ENCODE measurements at regions not wholly inside any gene's neighbourhood (a gene's known extent, or its start where the extent isn't known, plus 50 kb on each side); places are given as distances from the start of the nearest gene placed in this dataset.
"Not testable (repeated sequence)": the region's sequence is repeated elsewhere in the genome, so short reads cannot be mapped to it uniquely, and the experiment has no call there.

- ATAC-seq, H3K36me3 Mint-ChIP-seq, H3K27ac Mint-ChIP-seq, POLR2A ChIA-PET, DNase-seq, H3K4me1 Mint-ChIP-seq, H3K4me3 Mint-ChIP-seq, H3K27me3 Mint-ChIP-seq, H3K9me3 Mint-ChIP-seq: not testable (repeated sequence)
Observed at GRCh38 chr4:118530107-118530506, 155.1 kb upstream of the METTL14 start.

- H3K27ac Mint-ChIP-seq, ATAC-seq, H3K27me3 Mint-ChIP-seq, DNase-seq, H3K9me3 Mint-ChIP-seq, POLR2A ChIA-PET, H3K4me3 Mint-ChIP-seq, H3K4me1 Mint-ChIP-seq, H3K36me3 Mint-ChIP-seq: not testable (repeated sequence)
Observed at GRCh38 chr4:118531947-118532346, 153.2 kb upstream of the METTL14 start.

DNA sequence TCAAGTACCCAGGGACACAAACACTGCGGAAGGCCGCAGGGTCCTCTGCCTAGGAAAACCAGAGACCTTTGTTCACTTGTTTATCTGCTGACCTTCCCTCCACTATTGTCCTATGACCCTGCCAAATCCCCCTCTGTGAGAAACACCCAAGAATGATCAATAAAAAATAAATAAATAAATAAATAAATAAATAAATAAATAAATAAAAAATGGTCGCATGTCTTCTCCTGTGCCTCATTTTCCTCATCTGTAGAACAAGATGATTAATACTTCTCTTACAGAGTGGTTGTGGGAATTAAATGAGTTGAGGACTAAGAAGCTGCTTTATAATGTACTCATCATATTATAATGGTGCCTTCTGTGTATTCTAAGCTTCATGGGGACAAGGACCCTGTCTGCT is 149.4 kb upstream of the METTL14 start:
- H3K9me3 Mint-ChIP-seq, H3K27me3 Mint-ChIP-seq, POLR2A ChIA-PET, H3K27ac Mint-ChIP-seq, H3K4me3 Mint-ChIP-seq, ATAC-seq, DNase-seq, H3K4me1 Mint-ChIP-seq, H3K36me3 Mint-ChIP-seq: not testable (repeated sequence)

- H3K4me3 Mint-ChIP-seq, H3K4me1 Mint-ChIP-seq, H3K27ac Mint-ChIP-seq, H3K27me3 Mint-ChIP-seq, H3K9me3 Mint-ChIP-seq, POLR2A ChIA-PET, H3K36me3 Mint-ChIP-seq: not testable (repeated sequence)
- peak in 1 of 2 donors; percentile 44 for ATAC-seq
- peak in 1 of 10 donors; percentile 1 for DNase-seq
Observed at GRCh38 chr4:118539412-118540077, 145.6 kb upstream of the METTL14 start.

DNA sequence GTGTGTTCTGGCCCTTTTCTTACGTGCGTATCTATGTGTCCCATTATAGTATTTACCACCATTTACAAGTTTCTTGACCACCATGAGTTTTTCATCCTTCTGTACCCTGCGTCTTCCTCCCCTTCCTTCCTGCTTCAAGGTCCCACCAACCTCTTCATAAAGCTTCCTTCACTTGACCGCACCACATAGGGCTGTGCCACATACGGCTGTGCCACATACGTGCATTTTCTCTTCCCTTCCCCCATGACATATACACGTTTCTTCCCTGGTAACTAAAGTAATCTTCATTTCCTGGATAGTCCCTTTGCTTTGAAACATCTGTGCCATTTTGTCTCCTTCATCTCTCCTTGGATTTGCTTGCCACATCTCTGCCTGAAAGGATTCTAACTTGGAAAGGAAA is 128.6 kb upstream of the METTL14 start:
- ATAC-seq, H3K4me1 Mint-ChIP-seq, H3K4me3 Mint-ChIP-seq, H3K36me3 Mint-ChIP-seq, DNase-seq, H3K27ac Mint-ChIP-seq, H3K9me3 Mint-ChIP-seq, POLR2A ChIA-PET: not testable (repeated sequence)
- H3K27me3 Mint-ChIP-seq, result peaks cover 0 to 19% (median 5%) of the 10 kb centered on the region in 5 donors

DNA sequence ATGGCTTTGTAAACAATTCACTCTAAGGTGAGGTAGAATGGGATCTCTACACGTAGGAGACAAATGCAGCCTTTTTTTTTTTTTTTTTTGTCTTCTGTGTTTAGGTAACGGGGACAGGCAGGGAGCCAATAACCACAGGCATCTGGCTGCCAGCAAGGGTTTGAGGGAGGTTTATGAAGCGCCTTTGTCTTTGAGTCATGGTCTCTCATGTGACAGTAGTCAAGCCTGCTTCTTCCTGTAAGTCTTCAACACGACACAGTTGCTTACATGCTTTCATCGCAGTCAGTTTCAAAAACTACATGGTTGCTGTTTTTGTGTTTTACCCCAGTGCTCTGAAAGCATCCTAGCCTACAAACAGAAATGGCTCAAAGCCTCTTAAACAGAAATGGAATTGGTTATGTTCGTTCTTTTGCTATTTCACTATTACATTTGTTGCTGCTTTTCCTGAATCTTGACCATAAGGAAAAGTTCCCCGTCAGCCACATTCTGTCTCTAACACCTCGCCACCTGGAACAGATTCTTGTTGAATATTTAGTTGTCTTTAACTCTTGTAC is 127.8 kb upstream of the METTL14 start:
- H3K4me3 Mint-ChIP-seq, result no peak overlapping the region
- H3K4me1 Mint-ChIP-seq, result peaks cover 0 to 2% (median 0%) of the 10 kb centered on the region in 4 donors
- H3K36me3 Mint-ChIP-seq, result no peaks in the 10 kb centered on the region
- H3K27ac Mint-ChIP-seq, result no peak overlapping the region
- POLR2A ChIA-PET, result no interaction called here
- DNase-seq, result peak in 2 of 10 donors; percentile 2 to 3
- H3K9me3 Mint-ChIP-seq, result no peaks in the 10 kb centered on the region
- ATAC-seq, result peak in 1 of 2 donors; percentile 42
- peaks cover 2 to 19% (median 8%) of the 10 kb centered on the region in 5 donors for H3K27me3 Mint-ChIP-seq

- DNase-seq, H3K27ac Mint-ChIP-seq, H3K36me3 Mint-ChIP-seq, H3K4me3 Mint-ChIP-seq, ATAC-seq, H3K4me1 Mint-ChIP-seq, POLR2A ChIA-PET, H3K9me3 Mint-ChIP-seq: not testable (repeated sequence)
- peaks cover 2 to 19% (median 5%) of the 10 kb centered on the region in 5 donors for H3K27me3 Mint-ChIP-seq
Observed at GRCh38 chr4:118558188-118558587, 127.0 kb upstream of the METTL14 start.

DNA sequence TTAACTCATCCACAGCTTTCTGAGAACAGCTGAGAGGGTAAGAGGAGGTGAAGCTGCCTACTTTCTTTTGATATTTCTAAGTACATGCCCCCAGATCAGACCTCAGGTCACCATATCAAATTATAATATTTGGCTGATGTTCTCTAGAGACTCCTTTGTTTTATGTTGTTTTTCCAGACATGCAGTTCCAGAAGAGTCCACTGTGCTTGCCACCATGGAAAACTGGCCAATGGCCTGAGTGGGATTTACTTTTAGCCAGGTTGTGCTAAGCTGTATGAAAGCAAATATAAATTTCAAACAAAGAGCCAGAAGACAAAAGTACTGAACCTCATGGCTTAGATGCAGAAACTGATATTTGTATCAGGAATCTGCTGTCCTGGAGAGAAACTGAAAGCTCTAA is 123.6 kb upstream of the METTL14 start:
- H3K36me3 Mint-ChIP-seq, DNase-seq, POLR2A ChIA-PET, H3K9me3 Mint-ChIP-seq, ATAC-seq, H3K4me1 Mint-ChIP-seq, H3K27ac Mint-ChIP-seq, H3K4me3 Mint-ChIP-seq: not testable (repeated sequence)
- peaks cover 0 to 17% (median 4%) of the 10 kb centered on the region in 5 donors for H3K27me3 Mint-ChIP-seq

DNA sequence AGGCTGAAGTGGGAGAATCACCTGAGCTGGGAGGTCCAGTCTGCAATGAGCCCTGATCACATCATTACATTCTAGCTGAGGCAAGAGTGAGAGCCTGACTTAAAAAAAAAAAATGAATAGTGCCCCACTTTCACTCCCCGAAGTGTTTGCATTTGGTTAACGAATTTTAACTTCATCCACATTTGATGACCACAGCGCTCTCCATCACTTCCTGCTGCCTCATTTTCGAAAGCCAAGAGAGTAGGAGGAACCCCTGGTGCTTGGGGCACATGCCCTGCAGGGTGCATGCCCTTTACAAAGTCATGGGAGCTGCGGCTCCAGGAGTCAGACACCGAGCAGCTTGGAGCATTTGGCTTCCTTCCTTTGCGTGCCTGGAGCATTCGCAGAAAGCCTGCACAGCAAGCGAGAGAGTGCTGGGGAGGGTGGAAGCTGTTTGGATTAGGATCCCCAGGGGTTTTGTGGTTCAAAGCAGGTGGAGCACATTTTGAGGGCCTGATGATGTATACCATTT is 119.1 kb upstream of the METTL14 start:
- peak overlapping the region in 2 of 10 donors; percentile 10 to 47 for H3K4me3 Mint-ChIP-seq
- ATAC-seq, H3K4me1 Mint-ChIP-seq: not testable (repeated sequence)

DNA sequence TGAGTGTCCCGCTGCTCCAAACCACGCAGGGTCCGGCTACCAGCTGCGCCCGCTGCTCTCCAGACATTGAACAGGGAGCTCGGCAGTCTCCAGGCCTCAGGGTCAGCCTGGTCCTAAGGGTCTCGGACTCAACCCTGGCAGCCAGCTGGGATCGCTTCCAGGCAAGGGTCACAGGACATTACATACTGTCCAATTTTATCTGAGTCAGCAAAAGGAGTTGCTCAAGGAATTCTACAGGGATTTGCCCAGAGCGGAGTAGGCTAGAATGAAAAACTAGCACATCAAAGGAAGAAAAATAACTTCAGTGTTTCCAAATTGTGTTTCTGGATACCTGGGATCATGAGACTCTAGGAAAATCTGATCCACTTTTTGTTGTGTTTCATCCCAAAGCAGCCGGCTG is 112.2 kb upstream of the METTL14 start:
- H3K27ac Mint-ChIP-seq, H3K4me1 Mint-ChIP-seq, POLR2A ChIA-PET, H3K9me3 Mint-ChIP-seq, H3K4me3 Mint-ChIP-seq, H3K36me3 Mint-ChIP-seq, ATAC-seq, DNase-seq: not testable (repeated sequence)
- H3K27me3 Mint-ChIP-seq, result peaks cover 10 to 34% (median 14%) of the 10 kb centered on the region in 5 donors

More for the DNA sequence above, 119.1 kb upstream of the METTL14 start:
- DNase-seq, H3K36me3 Mint-ChIP-seq, H3K9me3 Mint-ChIP-seq, POLR2A ChIA-PET, H3K27ac Mint-ChIP-seq: not testable (repeated sequence)
- H3K27me3 Mint-ChIP-seq, result peaks cover 6 to 15% (median 11%) of the 10 kb centered on the region in 5 donors

DNA sequence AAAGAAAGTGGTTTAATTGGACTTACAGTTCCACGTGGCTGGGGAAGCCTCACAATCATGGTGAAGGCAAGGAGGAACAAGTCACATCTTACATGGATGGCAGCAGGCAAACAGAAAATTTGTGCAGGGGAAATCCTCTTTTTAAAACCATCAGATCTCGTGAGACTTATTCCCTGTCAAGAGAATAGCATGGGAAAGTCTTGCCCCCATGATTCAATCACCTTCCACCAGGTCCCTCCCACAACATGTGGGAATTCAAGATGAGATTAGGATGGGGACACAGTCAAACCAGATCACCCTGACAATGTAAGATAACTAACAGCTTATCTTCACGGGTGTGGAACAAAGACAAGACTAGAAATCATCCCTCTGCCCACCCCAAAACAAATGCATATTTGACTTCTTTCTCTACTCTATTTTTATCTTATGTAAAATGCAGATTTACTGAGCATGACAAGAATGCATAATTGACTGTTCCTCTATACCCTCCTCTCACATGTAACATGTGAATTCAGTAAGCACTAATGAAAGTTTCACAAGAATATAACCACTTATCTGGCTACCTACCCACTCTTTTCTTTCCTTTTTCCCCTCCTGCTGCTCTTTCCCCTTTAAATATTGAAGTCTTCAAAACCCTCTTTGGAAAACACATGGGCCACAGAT is 110.8 kb upstream of the METTL14 start:
- peaks cover 8 to 34% (median 10%) of the 10 kb centered on the region in 5 donors for H3K27me3 Mint-ChIP-seq
- DNase-seq, H3K9me3 Mint-ChIP-seq, ATAC-seq, H3K36me3 Mint-ChIP-seq, H3K4me3 Mint-ChIP-seq, POLR2A ChIA-PET, H3K27ac Mint-ChIP-seq, H3K4me1 Mint-ChIP-seq: not testable (repeated sequence)

- H3K36me3 Mint-ChIP-seq, DNase-seq, POLR2A ChIA-PET, H3K9me3 Mint-ChIP-seq, H3K27ac Mint-ChIP-seq, ATAC-seq, H3K4me1 Mint-ChIP-seq, H3K4me3 Mint-ChIP-seq: not testable (repeated sequence)
- H3K27me3 Mint-ChIP-seq, result peaks cover 7 to 33% (median 11%) of the 10 kb centered on the region in 5 donors
Observed at GRCh38 chr4:118575057-118575456, 110.1 kb upstream of the METTL14 start.

GRCh38 chr4:118575726-118576125 is 109.5 kb upstream of the METTL14 start:
- POLR2A ChIA-PET, result not testable (repeated sequence)

More at GRCh38 chr4:118575726-118576125, 109.5 kb upstream of the METTL14 start:
- ATAC-seq, H3K4me1 Mint-ChIP-seq, H3K4me3 Mint-ChIP-seq, H3K27ac Mint-ChIP-seq, DNase-seq, H3K9me3 Mint-ChIP-seq, H3K36me3 Mint-ChIP-seq: not testable (repeated sequence)
- H3K27me3 Mint-ChIP-seq, result peaks cover 5 to 33% (median 13%) of the 10 kb centered on the region in 5 donors

All from naive thymus-derived CD8-positive, alpha-beta T cell (primary cell).